GM12864 (cell line): ENCODE measurements at regions not wholly inside any gene's neighbourhood (a gene's known extent, or its start where the extent isn't known, plus 50 kb on each side); places are given as distances from the start of the nearest gene placed in this dataset.
"Not testable (repeated sequence)": the region's sequence is repeated elsewhere in the genome, so short reads cannot be mapped to it uniquely, and the experiment has no call there.

Source experiments
- DNase-seq: peaks from one replicate; pipeline ENCODE4 v3.0.0-alpha.2; 2011; ENCODE audit warnings: low read depth
- H3K4me3 ChIP-seq: 2 replicates; pipeline ENCODE4 v1.5.1; 2011; ENCODE audit warnings: mild to moderate bottlenecking, low read depth, low read length, control low read depth
- TF ChIP-seq, protein P1 (sequence below): IDR thresholded peaks from 2 replicates; pipeline ENCODE4 v1.5.1; 2011; ENCODE audit warnings: low read depth, mild to moderate bottlenecking, moderate library complexity, low read length, control low read depth, inconsistent platforms; ENCODE audit errors: missing control alignments

GRCh38 chr9:22954964-22955363 lies 508.3 kb downstream of the DMRTA1 start:
- no peak overlapping the region for H3K4me3 ChIP-seq
- no peak for DNase-seq
- TF ChIP-seq, protein P1, sequence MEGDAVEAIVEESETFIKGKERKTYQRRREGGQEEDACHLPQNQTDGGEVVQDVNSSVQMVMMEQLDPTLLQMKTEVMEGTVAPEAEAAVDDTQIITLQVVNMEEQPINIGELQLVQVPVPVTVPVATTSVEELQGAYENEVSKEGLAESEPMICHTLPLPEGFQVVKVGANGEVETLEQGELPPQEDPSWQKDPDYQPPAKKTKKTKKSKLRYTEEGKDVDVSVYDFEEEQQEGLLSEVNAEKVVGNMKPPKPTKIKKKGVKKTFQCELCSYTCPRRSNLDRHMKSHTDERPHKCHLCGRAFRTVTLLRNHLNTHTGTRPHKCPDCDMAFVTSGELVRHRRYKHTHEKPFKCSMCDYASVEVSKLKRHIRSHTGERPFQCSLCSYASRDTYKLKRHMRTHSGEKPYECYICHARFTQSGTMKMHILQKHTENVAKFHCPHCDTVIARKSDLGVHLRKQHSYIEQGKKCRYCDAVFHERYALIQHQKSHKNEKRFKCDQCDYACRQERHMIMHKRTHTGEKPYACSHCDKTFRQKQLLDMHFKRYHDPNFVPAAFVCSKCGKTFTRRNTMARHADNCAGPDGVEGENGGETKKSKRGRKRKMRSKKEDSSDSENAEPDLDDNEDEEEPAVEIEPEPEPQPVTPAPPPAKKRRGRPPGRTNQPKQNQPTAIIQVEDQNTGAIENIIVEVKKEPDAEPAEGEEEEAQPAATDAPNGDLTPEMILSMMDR: no peak

DNA sequence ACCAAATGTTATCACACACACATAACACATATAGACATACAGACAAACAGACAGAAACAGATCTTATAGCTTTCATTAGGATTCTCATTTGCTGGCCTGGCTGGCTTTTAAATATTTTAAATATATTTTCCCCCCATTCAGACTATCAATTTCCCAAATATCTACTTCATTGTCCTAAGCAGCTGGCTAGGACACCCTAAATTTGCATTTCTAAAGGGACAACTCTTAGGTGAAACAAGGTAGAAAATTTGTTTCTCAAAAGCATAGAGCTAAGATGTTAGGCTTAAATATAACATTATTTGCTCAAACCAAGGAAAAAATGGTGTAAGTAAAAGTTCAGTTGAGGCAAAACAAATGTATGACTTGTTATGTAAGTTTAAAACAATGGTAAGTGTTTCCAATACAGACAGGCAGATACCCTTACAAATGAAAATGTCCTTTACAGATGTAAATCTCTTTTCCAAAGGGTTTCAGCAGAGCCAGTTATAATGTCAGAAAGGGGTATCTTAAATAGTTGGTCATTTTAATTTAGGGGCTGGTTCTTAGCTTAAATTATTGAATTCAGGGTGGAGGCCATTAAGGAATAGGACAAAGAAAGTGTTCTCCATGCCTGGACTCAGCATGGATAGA lies 522.8 kb downstream of the DMRTA1 start:
- TF ChIP-seq, protein P1: no peak
- H3K4me3 ChIP-seq: no peak overlapping the region
- no peak for DNase-seq

DNA sequence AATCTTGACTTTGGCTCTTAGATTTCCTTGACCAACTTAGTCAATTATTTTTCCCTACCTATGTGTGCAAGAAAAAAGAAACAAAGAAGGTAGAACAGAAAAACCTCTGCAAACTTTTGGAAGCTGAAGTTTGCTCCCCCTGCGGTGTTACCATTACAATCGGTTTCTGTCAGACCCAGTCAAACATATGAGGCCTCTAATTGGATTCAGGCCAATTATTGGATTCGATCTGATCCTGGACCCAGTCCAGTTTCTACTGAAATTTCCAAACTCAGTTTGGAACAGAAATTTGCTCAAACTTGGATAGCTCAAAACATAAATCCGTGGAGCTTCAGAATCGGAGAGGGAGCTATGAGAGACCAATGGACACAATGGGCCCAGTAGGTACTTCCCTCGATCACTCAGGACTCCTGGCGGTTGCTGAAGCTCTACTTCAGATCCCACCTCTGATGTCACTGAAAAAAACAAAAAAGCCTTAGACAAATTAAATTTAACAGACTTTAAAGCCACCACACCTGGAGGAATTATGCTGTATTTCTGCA lies 523.9 kb downstream of the DMRTA1 start:
- TF ChIP-seq, protein P1: no peak
- H3K4me3 ChIP-seq: no peak overlapping the region
- DNase-seq: no peak

GRCh38 chr9:22975951-22976350 lies 529.3 kb downstream of the DMRTA1 start:
- TF ChIP-seq, protein P1: no peak
- no peak for DNase-seq
- H3K4me3 ChIP-seq: no peak overlapping the region

DNA sequence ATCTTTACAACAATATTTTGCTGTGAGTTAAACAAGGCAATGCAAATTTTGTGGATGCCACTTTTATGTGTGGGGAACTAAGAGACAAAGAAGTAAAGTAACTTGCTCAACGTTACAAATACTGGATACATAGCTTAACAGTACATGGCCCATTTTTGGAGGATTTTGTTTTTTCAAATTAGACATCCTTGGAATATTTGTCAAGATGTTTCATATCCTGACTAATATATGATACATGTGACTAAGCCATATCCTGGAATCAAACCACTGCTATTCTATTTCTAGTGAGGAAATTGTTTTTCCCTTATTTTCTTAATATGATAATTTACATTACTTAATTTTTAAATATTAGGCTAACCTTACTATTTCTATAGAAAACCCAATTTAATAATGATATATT lies 529.8 kb downstream of the DMRTA1 start:
- TF ChIP-seq, protein P1: no peak
- H3K4me3 ChIP-seq: no peak overlapping the region
- DNase-seq: no peak

DNA sequence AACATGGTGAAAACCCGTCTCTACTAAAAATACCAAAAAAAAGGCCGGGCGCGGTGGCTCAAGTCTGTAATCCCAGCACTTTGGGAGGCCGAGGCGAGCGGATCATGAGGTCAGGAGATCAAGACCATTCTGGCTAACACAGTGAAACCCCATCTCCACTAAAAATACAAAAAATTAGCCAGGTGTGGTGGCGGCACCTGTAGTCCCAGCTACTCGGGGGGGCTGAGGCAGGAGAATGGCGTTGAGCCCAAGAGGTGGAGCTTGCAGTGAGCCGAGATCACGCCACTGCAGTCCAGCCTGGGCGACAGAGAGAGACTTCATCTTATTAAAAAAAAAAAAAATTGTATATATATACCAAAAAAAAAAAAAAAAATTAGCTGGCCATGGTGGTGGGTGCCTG lies 533.8 kb downstream of the DMRTA1 start:
- DNase-seq, H3K4me3 ChIP-seq: not testable (repeated sequence)

- TF ChIP-seq, protein P1: no peak
- H3K4me3 ChIP-seq: no peak overlapping the region
- DNase-seq: no peak
Observed at GRCh38 chr9:22986556-22986955, 539.9 kb downstream of the DMRTA1 start.
